ENCODE measurements at regions not wholly inside any gene's neighbourhood (a gene's known extent, or its start where the extent isn't known, plus 50 kb on each side); places are given as distances from the start of the nearest gene placed in this dataset.

- no peaks in the 10 kb centered on the region for H3K9me3 ChIP-seq (ENCODE audit: control insufficient read depth in 4 of 4, low read length in 3 of 4)
- no peaks in the 10 kb centered on the region for H3K4me1 ChIP-seq (ENCODE audit: control insufficient read depth in 4 of 4, insufficient read depth in 4 of 4, low read length in 3 of 4)
- no peak overlapping the region for H3K4me3 ChIP-seq (ENCODE audit: low read depth in 1 of 3, low read length in 3 of 3)
- H3K9ac ChIP-seq (ENCODE audit: low read depth in 1 of 2, low read length in 2 of 2): no peak overlapping the region
- no peaks in the 10 kb centered on the region for H3K36me3 ChIP-seq (ENCODE audit: control insufficient read depth in 4 of 4, insufficient read depth in 3 of 4, low read depth in 1 of 4, low read length in 3 of 4)
- DNase-seq (ENCODE audit: low spot score): no peak
- WGBS: 55% methylated on average over 1 of the region's 1 CpG
- no peaks in the 10 kb centered on the region for H3K27me3 ChIP-seq (ENCODE audit: control insufficient read depth in 4 of 4, insufficient read depth in 4 of 4, low read length in 3 of 4)
- TF ChIP-seq MAX (IDR thresholded peaks at IDR 0.05) (no peak), SP1 (IDR thresholded peaks at IDR 0.05) (no peak), HNF4A (conservative IDR thresholded peaks at IDR 0.05) (no peak), FOXA1 (IDR thresholded peaks at IDR 0.05) (no peak), CTCF (IDR thresholded peaks at IDR 0.05; ENCODE audit: low read depth, low read length, missing input control) (no peak), FOXA2 (IDR thresholded peaks at IDR 0.05) (no peak), TAF1 (conservative IDR thresholded peaks at IDR 0.05) (no peak), HNF4G (IDR thresholded peaks at IDR 0.05) (no peak), YY1 (IDR thresholded peaks at IDR 0.05) (no peak), EGR1 (IDR thresholded peaks at IDR 0.05; ENCODE audit: low read depth in 2 of 2) (no peak), ZBTB33 (IDR thresholded peaks at IDR 0.05) (no peak), GABPA (IDR thresholded peaks at IDR 0.05 in 1 of 2, conservative IDR thresholded peaks at IDR 0.05 in 1 of 2) (no peak), RXRA (IDR thresholded peaks at IDR 0.05) (no peak), RAD21 (IDR thresholded peaks at IDR 0.05) (no peak), NR2F2 (IDR thresholded peaks at IDR 0.05) (no peak), ATF3 (IDR thresholded peaks at IDR 0.05) (no peak)
- no peak overlapping the region for H3K27ac ChIP-seq (ENCODE audit: low read depth in 1 of 2, low read length in 2 of 2)
Measured at GRCh38 chr11:97850701-97851100, 1170.0 kb upstream of the CNTN5 start.

- H3K27me3 ChIP-seq (ENCODE audit: control insufficient read depth in 4 of 4, insufficient read depth in 4 of 4, low read length in 3 of 4): no peaks in the 10 kb centered on the region
- H3K4me1 ChIP-seq (ENCODE audit: control insufficient read depth in 4 of 4, insufficient read depth in 4 of 4, low read length in 3 of 4): no peaks in the 10 kb centered on the region
- no peaks in the 10 kb centered on the region for H3K9me3 ChIP-seq (ENCODE audit: control insufficient read depth in 4 of 4, low read length in 3 of 4)
- TF ChIP-seq REST (IDR thresholded peaks at IDR 0.05): no peak
- no peak for TF ChIP-seq FOXA1 (IDR thresholded peaks at IDR 0.05)
- TF ChIP-seq HNF4G (IDR thresholded peaks at IDR 0.05): no peak
- TF ChIP-seq MAX (IDR thresholded peaks at IDR 0.05): no peak
- no peak overlapping the region for H3K9ac ChIP-seq (ENCODE audit: low read depth in 1 of 2, low read length in 2 of 2)
- 45% methylated on average over 3 of the region's 3 CpGs for WGBS
- no peak overlapping the region for H3K27ac ChIP-seq (ENCODE audit: low read depth in 1 of 2, low read length in 2 of 2)
- no peak for DNase-seq (ENCODE audit: low spot score)
- H3K36me3 ChIP-seq (ENCODE audit: control insufficient read depth in 4 of 4, insufficient read depth in 3 of 4, low read depth in 1 of 4, low read length in 3 of 4): no peaks in the 10 kb centered on the region
- H3K4me3 ChIP-seq (ENCODE audit: low read depth in 1 of 3, low read length in 3 of 3): no peak overlapping the region
Measured at GRCh38 chr11:97854357-97854756, 1166.4 kb upstream of the CNTN5 start.
